Transverse colon (tissue), 4 donors: ENCODE measurements at regions not wholly inside any gene's neighbourhood (a gene's known extent, or its start where the extent isn't known, plus 50 kb on each side); places are given as distances from the start of the nearest gene placed in this dataset.

Experiments used
- CTCF ChIP-seq, 5 experiments: fragments of 200-600 bp in 3 of 5; fragments of 450-650 bp in 2 of 5; sonication (generic) in 3 of 5; IDR thresholded peaks; 1 replicate in 2 of 5; 2 replicates in 3 of 5; pipeline ENCODE4 v1.5.1; 2016 to 2017; ENCODE audit warnings: antibody characterized with exemption in 5 of 5, inconsistent platforms in 3 of 5, mild to moderate bottlenecking in 2 of 5, moderate library complexity in 1 of 5
- EP300 ChIP-seq: sonication (generic); formaldehyde crosslinking; IDR thresholded peaks from one replicate; pipeline ENCODE4 v1.6.1; 2017; ENCODE audit warnings: antibody characterized with exemption, low read depth
- POLR2A ChIP-seq: fragments of 450-650 bp; IDR thresholded peaks from one replicate; pipeline ENCODE4 v1.6.1; 2016; ENCODE audit warnings: antibody characterized with exemption, mild to moderate bottlenecking, moderate library complexity
- POLR2AphosphoS5 ChIP-seq, 3 donors: sonication (generic); formaldehyde crosslinking; IDR thresholded peaks; one replicate each; pipeline ENCODE4 v1.6.1; 2016; ENCODE audit warnings: antibody characterized with exemption in 3 of 3

GRCh38 chr12:108442067-108442466 is 73.0 kb upstream of the FICD start:
- TF ChIP-seq CTCF (IDR thresholded peaks at IDR 0.05) (no peak), POLR2A (no peak), EP300 (no peak), POLR2AphosphoS5 (IDR thresholded peaks at IDR 0.05) (no peak)
